Prostate gland (tissue), 2 donors: ENCODE measurements at regions not wholly inside any gene's neighbourhood (a gene's known extent, or its start where the extent isn't known, plus 50 kb on each side); places are given as distances from the start of the nearest gene placed in this dataset.

ENCODE experiments used
- DNase-seq: peaks from one replicate; pipeline ENCODE4 v3.0.0-alpha.2; 2019; ENCODE audit warnings: low spot score
- H3K27ac ChIP-seq, 2 donors: fragments of 200-600 bp; sonication (generic); 2 replicates each; pipeline ENCODE4 v1.5.1; 2017 to 2019
- H3K27me3 ChIP-seq: fragments of 200-600 bp; sonication (generic); replicated peaks from 2 replicates; pipeline ENCODE4 v1.5.1; 2019; ENCODE audit not compliant: insufficient read depth
- H3K36me3 ChIP-seq, 2 donors: fragments of 200-600 bp; sonication (generic); 1 replicate in 1 of 2; 2 replicates in 1 of 2; pipeline versions ENCODE4 v1.5.1 to v1.8.1; 2017 to 2019
- H3K4me1 ChIP-seq: fragments of 200-600 bp; sonication (generic); replicated peaks from 2 replicates; pipeline ENCODE4 v1.5.1; 2019
- H3K4me3 ChIP-seq, 2 donors: fragments of 200-600 bp; sonication (generic); 2 replicates each; pipeline ENCODE4 v1.5.1; 2017 to 2019
- H3K9me3 ChIP-seq: fragments of 200-600 bp; sonication (generic); 2 replicates; pipeline ENCODE4 v1.5.1; 2017
- CTCF ChIP-seq, 4 experiments: fragments of 200-600 bp in 2 of 4; fragments of 450-650 bp in 2 of 4; sonication (generic) in 2 of 4; IDR thresholded peaks; 1 replicate in 3 of 4; 2 replicates in 1 of 4; pipeline ENCODE4 v1.5.1; 2016 to 2019; ENCODE audit warnings: antibody characterized with exemption in 4 of 4, mild to moderate bottlenecking in 2 of 4, moderate library complexity in 2 of 4
- POLR2A ChIP-seq: fragments of 450-650 bp; IDR thresholded peaks from one replicate; pipeline ENCODE4 v1.6.1; 2016; ENCODE audit warnings: antibody characterized with exemption, mild to moderate bottlenecking
- POLR2AphosphoS5 ChIP-seq: sonication (generic); formaldehyde crosslinking; IDR thresholded peaks from one replicate; pipeline ENCODE4 v1.6.1; 2017; ENCODE audit warnings: antibody characterized with exemption
- WGBS: methylation state at CpG from one replicate; pipeline ENCODE4 v1.1.5; 2018; 5-methylcytosine and 5-hydroxymethylcytosine counted together
- intact Hi-C: fragments of 100-400 bp; cut with DNase I; formaldehyde crosslinking; loops from one replicate; pipeline ENCODE4 v1.14.2; 2022

GRCh38 chr6:7034055-7034454 lies 73.7 kb upstream of the RREB1 start:
- DNase-seq = no peak
- no peaks in the 10 kb centered on the region for H3K9me3 ChIP-seq
- WGBS = 65% methylated on average over 1 of the region's 1 CpG
- no peaks in the 10 kb centered on the region for H3K27me3 ChIP-seq
- intact Hi-C loops = no loop called here
- no peak overlapping the region for H3K4me3 ChIP-seq
- TF ChIP-seq CTCF (IDR thresholded peaks at IDR 0.05) (no peak), POLR2A (no peak), POLR2AphosphoS5 (no peak)
- no peak overlapping the region for H3K27ac ChIP-seq
- no peaks in the 10 kb centered on the region for H3K4me1 ChIP-seq
- H3K36me3 ChIP-seq = no peaks in the 10 kb centered on the region

DNA sequence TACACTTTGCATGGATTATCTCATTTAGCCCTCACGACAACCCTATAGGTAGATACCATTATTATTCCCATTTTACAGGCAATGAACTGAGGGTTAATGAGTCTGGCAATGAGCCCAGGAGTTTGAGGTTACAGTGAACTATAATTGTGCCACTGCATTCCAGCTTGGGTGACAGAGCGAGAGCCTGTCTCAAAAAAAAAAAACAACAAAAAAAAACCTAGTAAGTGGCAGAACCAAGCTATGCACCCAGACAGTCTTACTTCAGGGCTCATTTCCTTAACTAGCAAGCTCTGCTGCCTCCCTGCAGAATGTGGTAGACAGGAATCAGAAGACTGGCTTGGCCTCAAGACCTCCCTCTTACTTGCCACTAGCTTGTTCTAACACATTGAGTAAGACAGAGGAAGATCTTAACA lies 71.9 kb upstream of the RREB1 start:
- Histone ChIP-seq H3K27ac (no peak overlapping the region), H3K9me3 (no peaks in the 10 kb centered on the region), H3K36me3 (no peaks in the 10 kb centered on the region), H3K4me3 (no peak overlapping the region), H3K4me1 (no peaks in the 10 kb centered on the region), H3K27me3 (no peaks in the 10 kb centered on the region)
- WGBS = 39% methylated on average over 2 of the region's 2 CpGs
- TF ChIP-seq CTCF (IDR thresholded peaks at IDR 0.05) = no peak
- no peak for TF ChIP-seq POLR2AphosphoS5
- no peak for TF ChIP-seq POLR2A
- no peak for DNase-seq
- intact Hi-C loops = no loop called here

DNA sequence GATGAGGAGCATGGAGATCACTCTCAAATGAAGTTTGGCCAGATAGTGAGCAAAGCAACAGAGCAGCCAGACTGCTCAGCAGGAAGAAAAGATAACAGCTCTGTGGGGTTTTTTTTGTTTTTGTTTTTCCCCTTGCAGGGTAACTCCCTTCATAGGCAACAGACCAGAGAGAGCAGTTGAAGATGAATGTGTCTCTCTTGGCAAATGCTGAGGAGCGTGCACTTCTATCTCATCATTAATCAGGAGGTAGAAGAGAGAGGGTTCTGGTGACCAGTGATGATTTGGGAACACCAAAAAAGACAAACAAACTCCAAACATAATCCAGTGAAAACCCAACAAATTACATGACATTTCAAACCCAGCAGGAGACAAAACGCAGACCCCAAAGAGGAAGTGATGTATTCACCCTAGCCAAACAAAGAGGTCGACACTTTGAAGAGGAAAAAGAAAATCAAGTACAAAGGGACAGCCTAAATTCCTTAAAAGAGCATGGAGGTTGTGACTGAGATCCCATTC lies 66.2 kb upstream of the RREB1 start:
- Histone ChIP-seq H3K4me1 (no peaks in the 10 kb centered on the region), H3K36me3 (no peaks in the 10 kb centered on the region), H3K27me3 (no peaks in the 10 kb centered on the region), H3K4me3 (no peak overlapping the region), H3K9me3 (no peaks in the 10 kb centered on the region), H3K27ac (peak overlapping the region in 1 of 2 donors; percentile 69)
- no peak for TF ChIP-seq POLR2A
- 94% methylated on average over 3 of the region's 3 CpGs for WGBS
- intact Hi-C loops = no loop called here
- DNase-seq = no peak

- H3K27ac ChIP-seq = peak overlapping the region in 1 of 2 donors; percentile 69
- H3K27me3 ChIP-seq = no peaks in the 10 kb centered on the region
- H3K36me3 ChIP-seq = no peaks in the 10 kb centered on the region
- DNase-seq = peak; percentile 59
- TF ChIP-seq POLR2A (no peak), POLR2AphosphoS5 (peak; percentile 70)
- intact Hi-C loops = no loop called here
- H3K4me3 ChIP-seq = no peak overlapping the region
- H3K9me3 ChIP-seq = no peaks in the 10 kb centered on the region
- 48% methylated on average over 12 of the region's 12 CpGs for WGBS
- H3K4me1 ChIP-seq = no peaks in the 10 kb centered on the region
These were observed 65.6 kb upstream of the RREB1 start for GRCh38 chr6:7042056-7042653.

DNA sequence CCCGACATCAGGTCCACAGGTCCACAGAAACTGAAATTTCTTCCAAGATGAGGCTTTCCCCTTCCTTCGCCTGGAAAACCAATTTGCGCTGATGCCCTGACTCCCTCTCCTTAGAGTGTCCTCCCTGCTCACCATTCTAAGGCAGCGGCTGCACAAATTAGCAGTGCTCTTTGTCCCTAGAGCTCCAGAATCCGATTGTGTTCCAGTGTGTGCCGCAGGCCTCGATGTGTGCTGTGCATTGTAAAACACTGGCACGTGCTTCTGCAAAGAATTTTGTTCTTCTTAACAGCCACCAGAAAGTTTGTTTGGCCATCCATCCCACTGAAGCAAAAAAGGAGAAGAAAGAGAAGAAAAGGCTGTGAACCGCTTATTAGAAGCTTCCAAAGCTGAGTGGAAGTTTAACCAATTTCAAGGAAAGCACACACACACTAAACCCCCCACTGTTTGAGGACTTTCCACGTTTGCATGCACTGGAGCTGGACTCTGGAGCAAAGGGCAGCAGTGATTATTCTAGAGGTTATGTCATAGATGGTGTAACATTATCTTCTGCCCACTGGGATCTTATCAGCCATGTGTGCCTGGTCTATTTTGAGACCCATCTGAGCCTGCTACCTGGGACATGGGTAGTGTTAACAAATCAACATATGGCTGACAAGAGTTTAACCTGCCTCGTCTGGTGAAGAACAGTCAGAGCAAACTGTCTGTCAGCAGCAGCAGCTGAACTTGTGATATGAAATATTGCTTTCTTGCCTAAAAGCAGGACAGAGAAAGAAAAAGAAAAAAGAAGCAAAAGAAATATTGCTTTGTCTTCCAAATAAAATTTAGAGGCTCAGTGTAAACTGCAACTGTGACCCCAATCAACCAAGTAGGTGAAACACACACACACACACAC lies 64.9 kb upstream of the RREB1 start:
- H3K4me1 ChIP-seq = no peaks in the 10 kb centered on the region
- no peak for DNase-seq
- H3K36me3 ChIP-seq = no peaks in the 10 kb centered on the region
- H3K27me3 ChIP-seq = no peaks in the 10 kb centered on the region
- 67% methylated on average over 11 of the region's 11 CpGs for WGBS
- intact Hi-C loops = no loop called here
- H3K27ac ChIP-seq = peak overlapping the region in 1 of 2 donors; percentile 69
- TF ChIP-seq POLR2A (no peak), CTCF (IDR thresholded peaks at IDR 0.05) (no peak), POLR2AphosphoS5 (no peak)
- no peaks in the 10 kb centered on the region for H3K9me3 ChIP-seq
- H3K4me3 ChIP-seq = no peak overlapping the region
